Omental fat pad (tissue), 3 donors: ENCODE measurements at regions not wholly inside any gene's neighbourhood (a gene's known extent, or its start where the extent isn't known, plus 50 kb on each side); places are given as distances from the start of the nearest gene placed in this dataset.

Experiments used
- ATAC-seq: fragments of 150-250 bp; one replicate; pipeline ENCODE4 v1.9.1; 2016; ENCODE audit warnings: mild to moderate bottlenecking, moderate library complexity; ENCODE audit not compliant: low FRiP score
- DNase-seq: peaks from one replicate; pipeline ENCODE4 v3.0.0-alpha.2; 2019; ENCODE audit warnings: low spot score
- CTCF ChIP-seq, 3 donors: fragments of 450-650 bp; IDR thresholded peaks; one replicate each; pipeline ENCODE4 v1.5.1; 2016 to 2017; ENCODE audit warnings: antibody characterized with exemption in 3 of 3, mild to moderate bottlenecking in 3 of 3, moderate library complexity in 2 of 3

GRCh38 chr13:30044932-30045331 lies 194.5 kb upstream of the UBL3 start:
- DNase-seq (no peak), ATAC-seq (no peak)
- no peak for TF ChIP-seq CTCF (IDR thresholded peaks at IDR 0.05)

- no peak for DNase-seq
- no peak for TF ChIP-seq CTCF (IDR thresholded peaks at IDR 0.05)
- ATAC-seq: no peak
Observed at GRCh38 chr13:30043631-30043925, 193.2 kb upstream of the UBL3 start.

- TF ChIP-seq CTCF (IDR thresholded peaks at IDR 0.05): no peak
- ATAC-seq (no peak), DNase-seq (no peak)
Observed at GRCh38 chr13:30042891-30043630, 192.6 kb upstream of the UBL3 start.

GRCh38 chr13:30042272-30042671 lies 191.9 kb upstream of the UBL3 start:
- TF ChIP-seq CTCF (IDR thresholded peaks at IDR 0.05): no peak
- ATAC-seq (no peak), DNase-seq (no peak)

- TF ChIP-seq CTCF (IDR thresholded peaks at IDR 0.05): no peak
- DNase-seq (no peak), ATAC-seq (no peak)
Observed at GRCh38 chr13:30039511-30039911, 189.1 kb upstream of the UBL3 start.

- DNase-seq: no peak
- no peak for TF ChIP-seq CTCF (IDR thresholded peaks at IDR 0.05)
- ATAC-seq: peak; percentile 56
Observed at GRCh38 chr13:30038884-30039283, 188.5 kb upstream of the UBL3 start.

GRCh38 chr13:30037766-30038165 lies 187.3 kb upstream of the UBL3 start:
- ATAC-seq: no peak
- no peak for TF ChIP-seq CTCF (IDR thresholded peaks at IDR 0.05)
- no peak for DNase-seq
